ENCODE measurements at regions not wholly inside any gene's neighbourhood (a gene's known extent, or its start where the extent isn't known, plus 50 kb on each side); places are given as distances from the start of the nearest gene placed in this dataset.
A peak's percentile ranks its signal among the peaks of the same experiment; 100 is the strongest.
"Not testable (repeated sequence)": the region's sequence is repeated elsewhere in the genome, so short reads cannot be mapped to it uniquely, and the experiment has no call there.

DNA sequence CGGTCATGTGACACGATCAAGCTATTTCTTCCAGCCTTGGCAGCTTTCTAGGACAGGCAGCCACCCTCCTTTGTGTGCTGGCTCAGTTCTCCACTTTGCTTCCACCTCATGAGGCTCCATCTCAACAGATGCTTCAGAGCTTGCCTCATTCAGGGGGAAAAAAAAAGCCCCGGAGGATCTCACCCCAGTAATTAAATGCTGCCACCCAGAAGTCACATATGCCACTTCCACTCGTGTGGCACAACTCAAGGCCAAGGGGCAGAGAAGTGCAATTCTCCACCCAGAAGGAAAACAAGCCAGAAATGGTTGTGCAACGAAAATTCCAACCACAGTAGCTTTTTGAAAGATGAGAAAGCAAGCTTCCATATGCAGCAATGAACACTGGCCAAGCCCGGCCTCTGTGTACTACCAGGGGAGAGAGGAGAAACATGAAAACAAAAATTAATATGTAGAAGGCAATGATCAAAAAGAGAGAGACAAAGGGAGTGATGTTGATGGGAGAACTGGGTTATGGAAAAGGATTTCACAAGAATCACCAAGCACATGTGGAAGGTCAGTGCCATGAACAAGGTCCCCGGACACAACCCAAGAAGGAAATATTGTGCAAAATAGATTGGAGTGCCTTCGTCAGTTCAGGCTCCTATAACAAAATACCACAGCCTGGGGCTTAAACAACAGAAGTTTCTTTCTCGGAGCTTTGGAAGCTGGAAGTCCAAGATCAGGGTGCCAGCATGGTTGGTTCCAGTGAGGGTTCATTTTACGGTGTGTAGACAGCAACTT is 113.3 kb upstream of the RRN3 start:
- intact Hi-C loops (cut with DNase I); DNase-seq (ENCODE audit: missing footprints): not testable (repeated sequence)
- peak; percentile 52 for ATAC-seq

DNA sequence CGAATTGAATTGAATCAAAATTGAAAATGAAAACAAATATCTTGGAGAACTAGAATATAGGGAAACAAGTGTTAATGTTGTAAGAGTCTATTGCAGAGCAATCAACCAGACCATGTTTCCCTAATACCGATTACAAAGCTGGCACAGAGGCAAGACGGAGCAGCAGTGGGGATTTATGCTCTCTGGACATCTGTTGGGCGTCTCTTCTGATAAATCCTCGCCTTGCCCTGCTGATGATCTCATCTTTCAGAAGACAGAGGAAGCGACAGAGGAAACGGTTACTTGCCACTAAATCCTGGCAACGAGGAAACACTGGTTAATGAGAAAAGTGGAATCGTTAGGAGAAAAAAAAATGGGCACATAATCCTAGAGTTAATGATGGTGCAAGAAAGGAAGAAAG is 112.4 kb upstream of the RRN3 start:
- ATAC-seq; intact Hi-C loops (cut with DNase I); DNase-seq (ENCODE audit: missing footprints): not testable (repeated sequence)

DNA sequence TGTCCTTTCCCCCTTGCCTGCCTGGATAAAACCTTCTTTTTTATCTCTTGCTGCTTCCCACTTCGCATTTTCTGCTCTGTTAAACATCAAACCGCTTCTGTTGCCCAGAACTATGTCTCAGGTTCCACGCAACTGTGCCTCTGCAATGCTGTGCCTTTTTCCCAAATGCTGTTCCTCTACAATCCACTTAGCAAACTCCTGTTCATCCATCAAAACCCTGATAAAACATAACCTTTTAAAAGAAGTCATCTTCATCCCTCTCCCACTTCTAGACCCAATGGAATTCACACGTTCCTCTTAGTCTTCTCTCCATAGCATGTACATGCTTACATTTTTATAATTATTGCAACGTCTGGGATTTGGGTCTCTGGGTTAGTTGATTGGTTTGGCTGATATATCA is 111.9 kb upstream of the RRN3 start:
- DNase-seq (ENCODE audit: missing footprints); intact Hi-C loops (cut with DNase I); ATAC-seq: not testable (repeated sequence)

DNA sequence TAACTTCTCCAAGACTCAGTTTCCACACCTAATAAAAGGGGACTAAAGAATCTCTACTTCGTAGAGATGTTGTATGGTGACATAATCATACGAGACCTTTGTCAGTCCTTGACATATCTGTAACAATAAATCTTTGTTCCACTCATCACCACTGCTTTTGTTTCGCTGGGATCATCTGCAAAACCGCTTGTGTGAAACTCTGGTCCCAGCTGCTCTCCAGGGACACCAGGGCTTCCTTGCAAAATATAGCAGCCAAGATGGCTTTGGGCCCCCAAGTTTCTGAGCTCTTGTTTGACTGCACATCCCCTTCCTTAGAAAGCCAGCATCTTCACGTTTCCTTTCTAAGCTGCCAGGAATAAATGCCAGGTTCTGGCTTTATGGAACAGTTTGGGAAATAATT is 110.5 kb upstream of the RRN3 start:
- ATAC-seq; intact Hi-C loops (cut with DNase I); DNase-seq (ENCODE audit: missing footprints): not testable (repeated sequence)

DNA sequence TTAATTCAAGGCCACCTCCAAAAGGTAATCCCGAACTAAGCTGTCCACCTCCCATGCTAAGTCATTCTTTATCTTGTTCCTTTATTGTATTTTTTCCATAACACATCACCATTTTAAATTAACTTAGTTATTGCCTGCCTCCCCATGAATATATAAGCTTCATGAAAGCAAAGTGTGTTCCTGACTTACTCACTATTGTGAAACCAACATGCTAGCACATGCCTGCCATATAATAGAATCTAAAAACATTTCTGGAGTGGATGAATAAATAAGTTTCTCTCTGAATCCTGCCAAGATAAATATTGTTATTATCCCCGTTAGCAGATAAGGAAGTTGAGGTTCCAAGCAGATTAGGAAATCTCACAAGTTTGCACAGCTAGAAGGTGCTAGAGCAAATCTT is 98.7 kb upstream of the RRN3 start:
- intact Hi-C loops (cut with DNase I); DNase-seq (ENCODE audit: missing footprints); ATAC-seq: not testable (repeated sequence)

DNA sequence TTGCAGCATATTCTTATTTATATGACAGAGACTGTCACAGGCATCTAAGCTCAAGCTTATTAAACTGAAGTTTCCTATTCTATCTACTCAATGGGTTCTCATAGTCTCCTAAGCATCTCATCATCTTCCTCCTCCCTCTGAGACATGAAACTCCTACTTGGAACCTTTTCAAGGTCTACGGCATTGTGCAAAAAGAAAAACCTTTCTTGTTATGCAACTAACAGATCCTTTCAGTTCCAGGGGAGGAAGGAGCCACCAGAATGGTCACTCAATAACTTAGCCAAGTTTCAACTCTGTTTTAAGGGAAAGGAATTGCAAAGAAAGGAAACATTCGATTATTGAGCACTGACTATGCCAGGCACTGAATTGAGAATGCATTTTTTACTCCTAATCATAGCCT is 98.1 kb upstream of the RRN3 start:
- DNase-seq (ENCODE audit: missing footprints); ATAC-seq; intact Hi-C loops (cut with DNase I): not testable (repeated sequence)

DNA sequence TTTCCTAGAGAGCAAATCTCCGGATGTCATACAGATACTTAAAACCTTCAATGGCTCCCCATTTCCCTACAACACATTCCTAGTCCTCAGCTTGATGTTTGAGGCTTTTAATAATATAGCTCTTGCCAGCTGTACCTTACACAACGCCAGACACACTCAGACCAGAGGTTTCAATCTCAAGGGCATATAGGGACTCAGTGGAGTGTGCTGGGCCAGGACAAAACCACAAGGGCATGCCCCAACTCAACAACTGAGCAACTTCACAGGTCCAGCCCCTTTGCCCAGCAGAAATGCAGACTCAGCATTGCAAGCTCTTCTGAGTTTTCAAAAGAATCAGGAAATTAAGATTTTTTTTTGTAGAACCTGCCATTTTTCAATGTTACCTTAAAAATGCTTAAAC is 95.4 kb upstream of the RRN3 start:
- ATAC-seq; DNase-seq (ENCODE audit: missing footprints); intact Hi-C loops (cut with DNase I): not testable (repeated sequence)

All from Right ventricle myocardium inferior (tissue), 1 donor.